NT2/D1 (cell line): ENCODE measurements at regions not wholly inside any gene's neighbourhood (a gene's known extent, or its start where the extent isn't known, plus 50 kb on each side); places are given as distances from the start of the nearest gene placed in this dataset.

Experiments
- YY1 ChIP-seq: IDR thresholded peaks from 2 replicates; pipeline ENCODE4 v1.6.1; 2011; ENCODE audit not compliant: insufficient read length, insufficient read depth
- ZNF274 ChIP-seq: IDR thresholded peaks from 2 replicates; pipeline ENCODE4 v1.6.1; 2011; ENCODE audit warnings: mild to moderate bottlenecking, low read depth, low read length

DNA sequence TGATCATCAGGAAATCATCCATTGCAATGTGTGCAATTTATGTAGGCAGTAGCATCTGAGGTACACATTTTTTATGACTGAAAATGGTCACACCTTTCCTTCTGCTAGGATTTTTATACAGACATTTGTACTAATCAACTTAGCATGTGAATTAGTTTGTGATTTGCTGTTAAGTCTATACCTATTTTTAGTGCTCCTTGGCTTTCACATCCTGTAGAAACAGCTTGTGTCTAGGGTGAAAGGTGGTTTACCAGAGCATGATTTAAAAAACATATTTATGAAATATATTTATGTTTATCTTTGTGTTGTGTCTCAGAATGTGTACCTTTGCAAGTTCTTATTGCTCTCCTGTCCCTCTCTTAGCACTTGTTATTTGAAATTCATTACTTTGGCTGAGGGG lies 916.0 kb downstream of the TECRL start:
- TF ChIP-seq ZNF274: no peak
- no peak for TF ChIP-seq YY1
